Stomach smooth muscle (tissue), 2 donors: ENCODE measurements at regions not wholly inside any gene's neighbourhood (a gene's known extent, or its start where the extent isn't known, plus 50 kb on each side); places are given as distances from the start of the nearest gene placed in this dataset.
A peak's percentile ranks its signal among the peaks of the same experiment; 100 is the strongest.

ENCODE experiments used
- H3K27ac ChIP-seq: one replicate; pipeline ENCODE4 v1.7.0; 2013; ENCODE audit warnings: mild to moderate bottlenecking, low read length, inconsistent platforms
- H3K27me3 ChIP-seq, 2 donors: one replicate each; pipeline ENCODE4 v1.7.0; 2013; ENCODE audit warnings: low read length in 2 of 2; ENCODE audit not compliant: insufficient read depth in 2 of 2, control insufficient read depth in 1 of 2
- H3K36me3 ChIP-seq, 2 donors: one replicate each; pipeline ENCODE4 v1.7.0; 2013; ENCODE audit warnings: low read length in 2 of 2; ENCODE audit not compliant: control insufficient read depth in 2 of 2, insufficient read depth in 2 of 2
- H3K4me1 ChIP-seq: one replicate; pipeline ENCODE4 v1.7.0; 2013; ENCODE audit warnings: low read length; ENCODE audit not compliant: control insufficient read depth, insufficient read depth
- H3K4me3 ChIP-seq, 2 donors: one replicate each; pipeline ENCODE4 v1.7.0; 2013; ENCODE audit warnings: low read length in 2 of 2
- H3K9ac ChIP-seq, 2 donors: one replicate each; pipeline ENCODE4 v1.7.0; 2013; ENCODE audit warnings: low read length in 2 of 2, mild to moderate bottlenecking in 1 of 2
- H3K9me3 ChIP-seq, 2 donors: one replicate each; pipeline ENCODE4 v1.7.0; 2013; ENCODE audit warnings: low read length in 2 of 2; ENCODE audit not compliant: control insufficient read depth in 2 of 2
- donor health status: healthy.
- donor health status: Pancreatic carcinoma.

- H3K4me3 ChIP-seq: no peak overlapping the region
- H3K4me1 ChIP-seq: no peaks in the 10 kb centered on the region
- peaks cover 4 to 5% of the 10 kb centered on the region in 2 donors for H3K9me3 ChIP-seq
- no peak overlapping the region for H3K9ac ChIP-seq
- no peaks in the 10 kb centered on the region for H3K27me3 ChIP-seq
- no peaks in the 10 kb centered on the region for H3K36me3 ChIP-seq
- H3K27ac ChIP-seq: no peak overlapping the region
Measured at GRCh38 chr14:71467361-71467811, 464.8 kb upstream of the RGS6 start.

GRCh38 chr14:71468701-71469100 is 463.5 kb upstream of the RGS6 start:
- no peak overlapping the region for H3K4me3 ChIP-seq
- no peak overlapping the region for H3K9ac ChIP-seq
- H3K27ac ChIP-seq: no peak overlapping the region
- H3K36me3 ChIP-seq: no peaks in the 10 kb centered on the region
- H3K9me3 ChIP-seq: peaks cover 3 to 4% of the 10 kb centered on the region in 2 donors
- no peaks in the 10 kb centered on the region for H3K27me3 ChIP-seq
- H3K4me1 ChIP-seq: no peaks in the 10 kb centered on the region

- Histone ChIP-seq H3K9ac (no peak overlapping the region), H3K9me3 (no peaks in the 10 kb centered on the region), H3K4me1 (no peaks in the 10 kb centered on the region), H3K27ac (no peak overlapping the region), H3K4me3 (no peak overlapping the region), H3K36me3 (no peaks in the 10 kb centered on the region), H3K27me3 (no peaks in the 10 kb centered on the region)
Measured at GRCh38 chr14:71469643-71470335, 462.4 kb upstream of the RGS6 start.

GRCh38 chr14:71471634-71472355 is 460.4 kb upstream of the RGS6 start:
- Histone ChIP-seq H3K9me3 (no peaks in the 10 kb centered on the region), H3K27me3 (no peaks in the 10 kb centered on the region), H3K4me3 (no peak overlapping the region), H3K9ac (no peak overlapping the region), H3K36me3 (no peaks in the 10 kb centered on the region), H3K4me1 (no peaks in the 10 kb centered on the region), H3K27ac (no peak overlapping the region)

GRCh38 chr14:71472356-71473340 is 459.6 kb upstream of the RGS6 start:
- Histone ChIP-seq H3K9ac (no peak overlapping the region), H3K4me3 (no peak overlapping the region), H3K4me1 (no peaks in the 10 kb centered on the region), H3K9me3 (no peaks in the 10 kb centered on the region), H3K27me3 (no peaks in the 10 kb centered on the region), H3K36me3 (no peaks in the 10 kb centered on the region), H3K27ac (no peak overlapping the region)

- no peak overlapping the region for H3K9ac ChIP-seq
- no peaks in the 10 kb centered on the region for H3K4me1 ChIP-seq
- H3K36me3 ChIP-seq: no peaks in the 10 kb centered on the region
- H3K27ac ChIP-seq: no peak overlapping the region
- no peaks in the 10 kb centered on the region for H3K27me3 ChIP-seq
- no peaks in the 10 kb centered on the region for H3K9me3 ChIP-seq
- no peak overlapping the region for H3K4me3 ChIP-seq
Measured at GRCh38 chr14:71473843-71474242, 458.4 kb upstream of the RGS6 start.

- no peaks in the 10 kb centered on the region for H3K27me3 ChIP-seq
- H3K4me3 ChIP-seq: no peak overlapping the region
- H3K36me3 ChIP-seq: no peaks in the 10 kb centered on the region
- no peak overlapping the region for H3K27ac ChIP-seq
- H3K9ac ChIP-seq: no peak overlapping the region
- H3K9me3 ChIP-seq: no peaks in the 10 kb centered on the region
- no peaks in the 10 kb centered on the region for H3K4me1 ChIP-seq
Measured at GRCh38 chr14:71474301-71475265, 457.6 kb upstream of the RGS6 start.

GRCh38 chr14:71475916-71476315 is 456.3 kb upstream of the RGS6 start:
- H3K9ac ChIP-seq: no peak overlapping the region
- H3K27ac ChIP-seq: no peak overlapping the region
- H3K9me3 ChIP-seq: no peaks in the 10 kb centered on the region
- H3K4me3 ChIP-seq: peak overlapping the region in 1 of 2 donors; percentile 3
- H3K27me3 ChIP-seq: no peaks in the 10 kb centered on the region
- no peaks in the 10 kb centered on the region for H3K36me3 ChIP-seq
- H3K4me1 ChIP-seq: no peaks in the 10 kb centered on the region

GRCh38 chr14:71478542-71478941 is 453.7 kb upstream of the RGS6 start:
- H3K9me3 ChIP-seq: no peaks in the 10 kb centered on the region
- no peaks in the 10 kb centered on the region for H3K27me3 ChIP-seq
- H3K36me3 ChIP-seq: peaks cover 0 to under 1% of the 10 kb centered on the region in 2 donors
- no peaks in the 10 kb centered on the region for H3K4me1 ChIP-seq
- no peak overlapping the region for H3K4me3 ChIP-seq
- H3K27ac ChIP-seq: no peak overlapping the region
- H3K9ac ChIP-seq: no peak overlapping the region
